Heart left ventricle (tissue), 13 donors: ENCODE measurements at regions not wholly inside any gene's neighbourhood (a gene's known extent, or its start where the extent isn't known, plus 50 kb on each side); places are given as distances from the start of the nearest gene placed in this dataset.

Experiments used
- CTCF ChIP-seq, 12 donors: fragments of 200-600 bp; sonication (generic) in 4 of 12; IDR thresholded peaks; one replicate each; pipeline versions ENCODE4 v1.5.0 to v1.8.0; 2018 to 2022; ENCODE audit warnings: antibody characterized with exemption in 12 of 12, mild to moderate bottlenecking in 5 of 12
- POLR2A ChIP-seq, 2 donors: fragments of 450-650 bp; IDR thresholded peaks; one replicate each; pipeline ENCODE4 v1.6.1; 2017; ENCODE audit warnings: antibody characterized with exemption in 2 of 2, mild to moderate bottlenecking in 2 of 2, moderate library complexity in 2 of 2
- donor health status: ischemic (EF 13 %, LVEDD 7.1; RV severe dilation, severe dysfunction).
- donor health status: DM: no; HTN: yes; CAD: no.
- donor health status: DM: no; HTN: no; CAD: no.
- donor health status: ischemic (EF 25% LVEDD 6.9; RV normal size, moderate dysfunction).
- donor health status: ischemic (EF 25% LVEDD 5.7; RV mildly dilated, moderate dysfunction).
- donor health status: ischemic (EF 35%, LVEDD 5.7; RV mildly dilated, moderate dysfunction).
- donor health status: nonischemic (EF 11% LVEDD 7.7; RV severe dilation, severe dysfunction).
- donor health status: DM: yes; HTN: yes; CAD: no.
- donor health status: PGD.
- donor health status: ischemic (EF 29% LVEDD 5.4; RV normal size, mild dysfunction).
- donor health status: nonischemic (EF 23%, LVEDD 6.1; RV moderate dilation, normal function).

GRCh38 chr1:64404202-64404601 is 65.7 kb upstream of the CACHD1 start:
- TF ChIP-seq POLR2A (IDR thresholded peaks at IDR 0.05) (no peak), CTCF (IDR thresholded peaks at IDR 0.05) (no peak)
